Prostate gland (tissue), 2 donors: ENCODE measurements at regions not wholly inside any gene's neighbourhood (a gene's known extent, or its start where the extent isn't known, plus 50 kb on each side); places are given as distances from the start of the nearest gene placed in this dataset.

Source experiments
- DNase-seq: peaks from one replicate; pipeline ENCODE4 v3.0.0-alpha.2; 2019; ENCODE audit warnings: low spot score
- H3K27ac ChIP-seq, 2 donors: fragments of 200-600 bp; sonication (generic); 2 replicates each; pipeline ENCODE4 v1.5.1; 2017 to 2019
- H3K27me3 ChIP-seq: fragments of 200-600 bp; sonication (generic); replicated peaks from 2 replicates; pipeline ENCODE4 v1.5.1; 2019; ENCODE audit not compliant: insufficient read depth
- H3K36me3 ChIP-seq, 2 donors: fragments of 200-600 bp; sonication (generic); 1 replicate in 1 of 2; 2 replicates in 1 of 2; pipeline versions ENCODE4 v1.5.1 to v1.8.1; 2017 to 2019
- H3K4me1 ChIP-seq: fragments of 200-600 bp; sonication (generic); replicated peaks from 2 replicates; pipeline ENCODE4 v1.5.1; 2019
- H3K4me3 ChIP-seq, 2 donors: fragments of 200-600 bp; sonication (generic); 2 replicates each; pipeline ENCODE4 v1.5.1; 2017 to 2019
- H3K9me3 ChIP-seq: fragments of 200-600 bp; sonication (generic); 2 replicates; pipeline ENCODE4 v1.5.1; 2017
- CTCF ChIP-seq, 4 experiments: fragments of 200-600 bp in 2 of 4; fragments of 450-650 bp in 2 of 4; sonication (generic) in 2 of 4; IDR thresholded peaks; 1 replicate in 3 of 4; 2 replicates in 1 of 4; pipeline ENCODE4 v1.5.1; 2016 to 2019; ENCODE audit warnings: antibody characterized with exemption in 4 of 4, mild to moderate bottlenecking in 2 of 4, moderate library complexity in 2 of 4
- POLR2A ChIP-seq: fragments of 450-650 bp; IDR thresholded peaks from one replicate; pipeline ENCODE4 v1.6.1; 2016; ENCODE audit warnings: antibody characterized with exemption, mild to moderate bottlenecking
- POLR2AphosphoS5 ChIP-seq: sonication (generic); formaldehyde crosslinking; IDR thresholded peaks from one replicate; pipeline ENCODE4 v1.6.1; 2017; ENCODE audit warnings: antibody characterized with exemption
- WGBS: methylation state at CpG from one replicate; pipeline ENCODE4 v1.1.5; 2018; 5-methylcytosine and 5-hydroxymethylcytosine counted together
- intact Hi-C: fragments of 100-400 bp; cut with DNase I; formaldehyde crosslinking; loops from one replicate; pipeline ENCODE4 v1.14.2; 2022

GRCh38 chr4:97394653-97395052 lies 748.6 kb downstream of the STPG2 start:
- no peak for DNase-seq
- Histone ChIP-seq H3K36me3 (no peaks in the 10 kb centered on the region), H3K4me3 (no peak overlapping the region), H3K27ac (no peak overlapping the region), H3K4me1 (no peaks in the 10 kb centered on the region), H3K27me3 (no peaks in the 10 kb centered on the region), H3K9me3 (no peaks in the 10 kb centered on the region)
- intact Hi-C loops, result no loop called here
- 60% methylated on average over 1 of the region's 1 CpG for WGBS
- TF ChIP-seq POLR2AphosphoS5 (no peak), POLR2A (no peak), CTCF (IDR thresholded peaks at IDR 0.05) (no peak)

GRCh38 chr4:97396097-97396496 lies 747.2 kb downstream of the STPG2 start:
- no peaks in the 10 kb centered on the region for H3K4me1 ChIP-seq
- no peak overlapping the region for H3K27ac ChIP-seq
- H3K9me3 ChIP-seq, result no peaks in the 10 kb centered on the region
- H3K27me3 ChIP-seq, result no peaks in the 10 kb centered on the region
- TF ChIP-seq POLR2A, result no peak
- TF ChIP-seq POLR2AphosphoS5, result no peak
- no peak for TF ChIP-seq CTCF (IDR thresholded peaks at IDR 0.05)
- 38% methylated on average over 3 of the region's 3 CpGs for WGBS
- intact Hi-C loops, result no loop called here
- no peak overlapping the region for H3K4me3 ChIP-seq
- H3K36me3 ChIP-seq, result no peaks in the 10 kb centered on the region
- no peak for DNase-seq

GRCh38 chr4:97396605-97397004 lies 746.7 kb downstream of the STPG2 start:
- H3K4me3 ChIP-seq, result no peak overlapping the region
- no peaks in the 10 kb centered on the region for H3K9me3 ChIP-seq
- no peaks in the 10 kb centered on the region for H3K4me1 ChIP-seq
- intact Hi-C loops, result no loop called here
- H3K36me3 ChIP-seq, result no peaks in the 10 kb centered on the region
- no peak for DNase-seq
- H3K27me3 ChIP-seq, result no peaks in the 10 kb centered on the region
- 47% methylated on average over 1 of the region's 1 CpG for WGBS
- H3K27ac ChIP-seq, result no peak overlapping the region
- TF ChIP-seq POLR2AphosphoS5, result no peak
- TF ChIP-seq CTCF (IDR thresholded peaks at IDR 0.05), result no peak

GRCh38 chr4:97404876-97405523 lies 738.3 kb downstream of the STPG2 start:
- Histone ChIP-seq H3K36me3 (no peaks in the 10 kb centered on the region), H3K27ac (no peak overlapping the region), H3K4me1 (no peaks in the 10 kb centered on the region), H3K27me3 (no peaks in the 10 kb centered on the region), H3K9me3 (no peaks in the 10 kb centered on the region), H3K4me3 (no peak overlapping the region)
- TF ChIP-seq POLR2AphosphoS5, result no peak
- TF ChIP-seq POLR2A, result no peak
- no peak for TF ChIP-seq CTCF (IDR thresholded peaks at IDR 0.05)
- 48% methylated on average over 5 of the region's 5 CpGs for WGBS
- DNase-seq, result no peak
- intact Hi-C loops, result no loop called here

- DNase-seq, result no peak
- no peaks in the 10 kb centered on the region for H3K27me3 ChIP-seq
- WGBS, result 82% methylated on average over 3 of the region's 3 CpGs
- no peak overlapping the region for H3K27ac ChIP-seq
- no peaks in the 10 kb centered on the region for H3K4me1 ChIP-seq
- H3K4me3 ChIP-seq, result no peak overlapping the region
- intact Hi-C loops, result no loop called here
- TF ChIP-seq POLR2AphosphoS5, result no peak
- no peak for TF ChIP-seq POLR2A
- TF ChIP-seq CTCF (IDR thresholded peaks at IDR 0.05), result no peak
- H3K36me3 ChIP-seq, result no peaks in the 10 kb centered on the region
- H3K9me3 ChIP-seq, result no peaks in the 10 kb centered on the region
These were observed 731.9 kb downstream of the STPG2 start for GRCh38 chr4:97411356-97411755.
